Psoas muscle (tissue), 7 donors: ENCODE measurements at regions not wholly inside any gene's neighbourhood (a gene's known extent, or its start where the extent isn't known, plus 50 kb on each side); places are given as distances from the start of the nearest gene placed in this dataset.

Experiments
- ATAC-seq, 4 donors: fragments of 200-7000 bp; cut with Tn5 transposase; one replicate each; pipeline ENCODE4 v1.9.1; 2020; ENCODE audit warnings: moderate library complexity in 3 of 4, mild to moderate bottlenecking in 2 of 4
- DNase-seq, 2 donors: peaks; one replicate each; pipeline ENCODE4 v3.0.0-alpha.2; 2020
- H3K27ac ChIP-seq: fragments of 200-600 bp; one replicate; pipeline ENCODE4 v1.8.0; 2022
- H3K27me3 ChIP-seq, 3 donors: fragments of 200-600 bp in 1 of 3; one replicate each; pipeline versions ENCODE4 v1.6.1 to v1.8.0; 2013 to 2022; ENCODE audit warnings: low read length in 2 of 3, mild to moderate bottlenecking in 2 of 3, moderate library complexity in 1 of 3; ENCODE audit not compliant: insufficient read depth in 3 of 3
- H3K36me3 ChIP-seq, 2 donors: fragments of 200-600 bp in 1 of 2; one replicate each; pipeline versions ENCODE4 v1.6.1 to v1.8.0; 2013 to 2022; ENCODE audit warnings: low read depth in 1 of 2, mild to moderate bottlenecking in 1 of 2, moderate library complexity in 1 of 2; ENCODE audit not compliant: insufficient read depth in 1 of 2
- H3K4me1 ChIP-seq: fragments of 200-600 bp; one replicate; pipeline ENCODE4 v1.8.0; 2022
- H3K4me3 ChIP-seq: fragments of 200-600 bp; one replicate; pipeline ENCODE4 v1.8.0; 2022; ENCODE audit warnings: mild to moderate bottlenecking
- H3K9me3 ChIP-seq: fragments of 200-600 bp; one replicate; pipeline ENCODE4 v1.8.0; 2022
- WGBS, 3 donors: extraction: QIAGEN DNeasy Blood & Tissue Kit; methylation state at CpG; one replicate each; pipeline versions ENCODE4 v1.1.6 to v1.1.7; 2013; 5-methylcytosine and 5-hydroxymethylcytosine counted together
- intact Hi-C, 2 donors: fragments of 100-400 bp; cut with DNase I; formaldehyde crosslinking; loops; one replicate each; pipeline versions ENCODE4 v1.11.0 to v1.14.2; 2022
- TF ChIP-seq, protein P1 (sequence below): fragments of 200-600 bp; IDR thresholded peaks from one replicate; pipeline ENCODE4 v1.8.0; 2022; ENCODE audit warnings: antibody characterized with exemption
- donor health status: healthy with polysubstance abuse.
- donor health status: DM: no; HTN: no; CAD: no; lungs with moderate emphysema.
- donor health status: Bipolar disorder and iron deficiency.
- donor health status: healthy.
- donor health status: DM: yes; HTN: yes; CAD: no.
- donor health status: DM: no; HTN: no; CAD: no.
- donor health status: DM: yes; HTN: yes; CAD: no.

DNA sequence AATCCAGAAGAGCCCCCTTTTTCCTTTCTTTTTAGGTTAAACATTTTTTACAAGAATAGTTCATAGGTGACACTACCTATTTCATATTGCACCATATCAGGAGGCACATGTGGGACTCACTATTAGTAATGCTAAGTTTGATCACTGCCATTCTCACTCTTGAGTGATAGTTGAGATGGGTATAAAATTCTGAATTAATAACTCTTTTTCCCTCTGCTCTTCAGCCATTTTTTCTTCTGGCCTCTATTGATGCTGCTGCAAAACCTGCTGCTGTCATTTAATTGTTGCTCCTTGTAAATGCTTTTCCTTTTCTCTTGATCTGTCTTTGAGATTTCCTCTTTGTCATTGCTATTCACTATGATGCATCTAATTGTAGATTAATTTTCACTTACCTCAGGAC, 482.0 kb downstream of the MID1IP1 start:
- no peak for ATAC-seq
- no peaks in the 10 kb centered on the region for H3K4me1 ChIP-seq
- H3K9me3 ChIP-seq = peaks cover 32% of the 10 kb centered on the region
- no peak overlapping the region for H3K27ac ChIP-seq
- peaks cover 0 to 8% (median 0%) of the 10 kb centered on the region in 3 donors for H3K27me3 ChIP-seq
- no peak overlapping the region for H3K4me3 ChIP-seq
- intact Hi-C loops = no loop called here
- DNase-seq = no peak
- no peaks in the 10 kb centered on the region for H3K36me3 ChIP-seq
- TF ChIP-seq, protein P1, sequence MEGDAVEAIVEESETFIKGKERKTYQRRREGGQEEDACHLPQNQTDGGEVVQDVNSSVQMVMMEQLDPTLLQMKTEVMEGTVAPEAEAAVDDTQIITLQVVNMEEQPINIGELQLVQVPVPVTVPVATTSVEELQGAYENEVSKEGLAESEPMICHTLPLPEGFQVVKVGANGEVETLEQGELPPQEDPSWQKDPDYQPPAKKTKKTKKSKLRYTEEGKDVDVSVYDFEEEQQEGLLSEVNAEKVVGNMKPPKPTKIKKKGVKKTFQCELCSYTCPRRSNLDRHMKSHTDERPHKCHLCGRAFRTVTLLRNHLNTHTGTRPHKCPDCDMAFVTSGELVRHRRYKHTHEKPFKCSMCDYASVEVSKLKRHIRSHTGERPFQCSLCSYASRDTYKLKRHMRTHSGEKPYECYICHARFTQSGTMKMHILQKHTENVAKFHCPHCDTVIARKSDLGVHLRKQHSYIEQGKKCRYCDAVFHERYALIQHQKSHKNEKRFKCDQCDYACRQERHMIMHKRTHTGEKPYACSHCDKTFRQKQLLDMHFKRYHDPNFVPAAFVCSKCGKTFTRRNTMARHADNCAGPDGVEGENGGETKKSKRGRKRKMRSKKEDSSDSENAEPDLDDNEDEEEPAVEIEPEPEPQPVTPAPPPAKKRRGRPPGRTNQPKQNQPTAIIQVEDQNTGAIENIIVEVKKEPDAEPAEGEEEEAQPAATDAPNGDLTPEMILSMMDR = no peak

DNA sequence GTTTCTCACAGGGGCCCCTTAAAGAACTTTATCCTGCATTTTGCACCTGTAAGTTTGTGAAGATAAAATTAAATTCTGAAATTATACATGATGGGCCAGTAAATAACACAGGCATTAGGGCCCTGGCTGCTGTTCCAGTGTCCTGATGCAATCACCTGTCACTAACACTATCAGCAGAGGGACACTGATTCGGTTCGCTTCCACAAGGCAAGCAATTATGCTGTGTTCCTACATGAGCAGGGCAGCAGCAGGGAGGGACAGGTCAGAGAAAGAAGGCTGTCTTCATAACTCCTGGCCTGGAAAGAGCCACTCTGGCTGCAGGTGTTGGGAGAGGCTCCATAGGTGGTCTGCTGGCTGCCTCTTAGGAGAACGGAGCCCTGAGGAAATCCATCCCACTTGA, 487.3 kb downstream of the MID1IP1 start:
- intact Hi-C loops = no loop called here
- Histone ChIP-seq H3K36me3 (no peaks in the 10 kb centered on the region), H3K27me3 (peaks cover 0 to 7% (median 0%) of the 10 kb centered on the region in 3 donors), H3K27ac (no peak overlapping the region), H3K4me1 (no peaks in the 10 kb centered on the region), H3K4me3 (no peak overlapping the region), H3K9me3 (peaks cover 12% of the 10 kb centered on the region)
- TF ChIP-seq, protein P1 = no peak
- WGBS, 3 donors = 83 to 96% (median 94%) methylated on average over 3 of the region's 3 CpGs
- DNase-seq (no peak), ATAC-seq (no peak)

DNA sequence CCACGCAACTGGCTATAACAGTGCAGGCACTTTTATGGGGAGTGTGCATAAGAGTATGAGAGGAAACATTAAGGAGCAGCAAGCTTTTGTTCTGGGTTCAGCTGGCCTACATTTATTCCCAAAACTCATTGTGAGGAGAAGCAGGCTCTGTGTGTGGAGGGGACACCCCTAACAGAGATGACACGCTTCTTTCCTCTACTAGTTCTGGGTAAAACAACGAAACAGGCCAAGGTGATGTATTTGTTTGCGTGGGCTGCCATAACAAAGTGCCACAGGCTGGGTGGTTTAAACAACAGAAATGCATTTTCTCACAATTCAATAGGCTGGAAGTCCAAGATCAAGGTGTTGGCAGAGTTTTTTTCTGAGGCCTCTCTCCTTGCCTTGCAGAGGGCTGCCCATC, 488.6 kb downstream of the MID1IP1 start:
- DNase-seq (no peak), ATAC-seq (no peak)
- Histone ChIP-seq H3K4me3 (no peak overlapping the region), H3K27ac (no peak overlapping the region), H3K36me3 (no peaks in the 10 kb centered on the region), H3K4me1 (no peaks in the 10 kb centered on the region), H3K27me3 (peaks cover 0 to 7% (median 0%) of the 10 kb centered on the region in 3 donors), H3K9me3 (peaks cover 2% of the 10 kb centered on the region)
- intact Hi-C loops = no loop called here
- WGBS, 3 donors = 85 to 97% (median 96%) methylated on average over 4 of the region's 4 CpGs
- TF ChIP-seq, protein P1 = no peak

DNA sequence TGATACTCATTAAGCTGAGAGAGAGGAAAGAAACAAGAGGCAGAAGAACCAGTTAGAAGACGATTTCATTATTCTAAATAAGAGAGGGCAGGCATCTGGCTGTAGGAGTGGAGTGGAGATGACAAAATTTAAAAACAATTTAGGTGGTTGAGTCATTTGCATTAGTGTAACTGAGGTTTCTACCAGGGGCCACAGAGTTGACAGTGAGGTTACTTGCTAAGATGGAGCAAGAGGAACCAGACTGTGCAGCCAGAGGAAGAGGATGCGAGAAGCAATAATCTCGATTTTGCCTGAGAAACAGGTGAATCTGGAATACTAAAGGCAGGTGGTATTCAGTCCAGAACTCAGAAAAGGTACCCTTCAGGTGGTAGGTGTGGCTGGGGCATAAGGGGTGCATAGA, 491.9 kb downstream of the MID1IP1 start:
- intact Hi-C loops = no loop called here
- TF ChIP-seq, protein P1 = no peak

DNA sequence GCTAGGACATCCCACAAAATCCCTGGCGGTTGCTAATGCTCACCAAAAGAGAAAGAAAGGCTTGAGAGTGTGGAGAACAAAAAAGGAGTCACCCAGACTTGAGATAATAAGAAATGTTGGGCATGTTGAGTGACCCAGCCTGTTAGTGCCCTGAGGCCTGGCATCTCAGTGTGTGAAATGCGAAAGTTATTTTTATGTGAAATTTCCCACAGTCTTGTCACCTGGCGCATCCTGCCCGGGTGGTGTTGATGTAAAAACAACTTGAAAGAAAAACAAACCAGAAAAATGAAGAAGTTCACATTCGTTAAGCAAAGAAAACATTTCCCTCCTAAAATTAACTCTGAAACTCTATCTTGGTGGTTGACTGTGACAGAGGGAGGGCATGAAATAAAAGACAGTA, 495.2 kb downstream of the MID1IP1 start:
- WGBS, 3 donors = 85 to 95% (median 91%) methylated on average over 5 of the region's 5 CpGs
- no peak for DNase-seq
- TF ChIP-seq, protein P1 = no peak
- Histone ChIP-seq H3K4me3 (no peak overlapping the region), H3K9me3 (no peaks in the 10 kb centered on the region), H3K36me3 (no peaks in the 10 kb centered on the region), H3K27ac (no peak overlapping the region), H3K4me1 (no peaks in the 10 kb centered on the region), H3K27me3 (peaks cover 0 to 7% (median 0%) of the 10 kb centered on the region in 3 donors)
- no peak for ATAC-seq
- intact Hi-C loops = no loop called here

More for the DNA sequence above, 491.9 kb downstream of the MID1IP1 start:
- Histone ChIP-seq H3K36me3 (no peaks in the 10 kb centered on the region), H3K9me3 (no peaks in the 10 kb centered on the region), H3K4me1 (no peaks in the 10 kb centered on the region), H3K4me3 (no peak overlapping the region), H3K27me3 (peaks cover 0 to 7% (median 0%) of the 10 kb centered on the region in 3 donors), H3K27ac (no peak overlapping the region)
- DNase-seq = no peak
- 84 to 95% (median 94%) methylated on average over 3 of the region's 3 CpGs for WGBS, 3 donors
- no peak for ATAC-seq
